Pons (tissue), 1 donor: ENCODE measurements at regions not wholly inside any gene's neighbourhood (a gene's known extent, or its start where the extent isn't known, plus 50 kb on each side); places are given as distances from the start of the nearest gene placed in this dataset.
A peak's percentile ranks its signal among the peaks of the same experiment; 100 is the strongest.
"Not testable (repeated sequence)": the region's sequence is repeated elsewhere in the genome, so short reads cannot be mapped to it uniquely, and the experiment has no call there.

Source experiments
- DNase-seq: peaks from one replicate; pipeline ENCODE4 v3.0.0-alpha.2; 2016; ENCODE audit warnings: low spot score

- DNase-seq, result not testable (repeated sequence)
Observed at GRCh38 chr13:54267253-54267668, 1238.6 kb downstream of the OLFM4 start.

- DNase-seq, result not testable (repeated sequence)
Observed at GRCh38 chr13:54268013-54268695, 1239.5 kb downstream of the OLFM4 start.

- DNase-seq, result no peak
Observed at GRCh38 chr13:54287062-54287764, 1258.6 kb downstream of the OLFM4 start.

GRCh38 chr13:54301085-54301484, 1272.5 kb downstream of the OLFM4 start:
- DNase-seq, result no peak

GRCh38 chr13:54305377-54305776, 1276.8 kb downstream of the OLFM4 start:
- no peak for DNase-seq

- DNase-seq, result no peak
Observed at GRCh38 chr13:54312885-54313284, 1284.3 kb downstream of the OLFM4 start.

- DNase-seq, result no peak
Observed at GRCh38 chr13:54317722-54318121, 1289.1 kb downstream of the OLFM4 start.

- DNase-seq, result no peak
Observed at GRCh38 chr13:54337540-54337939, 1308.9 kb downstream of the OLFM4 start.

DNA sequence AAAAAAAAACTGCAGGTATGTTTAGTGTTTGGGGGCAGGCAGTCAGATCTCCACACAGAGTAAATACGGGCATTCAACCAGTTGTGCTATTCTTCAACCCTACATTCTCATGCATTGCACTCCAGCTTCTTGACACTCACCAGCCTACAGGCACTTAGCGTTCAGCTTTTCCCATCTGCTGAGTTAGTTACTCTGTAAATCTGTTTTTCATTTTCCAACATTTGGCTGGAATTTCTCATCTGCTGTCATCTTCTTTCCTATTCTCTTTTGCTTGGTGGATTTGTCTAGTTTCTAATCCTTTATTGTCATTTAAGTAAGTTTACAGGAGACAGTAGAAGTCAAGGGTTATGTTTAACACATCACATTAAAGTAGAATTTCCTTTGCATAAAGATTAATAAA, 1318.9 kb downstream of the OLFM4 start:
- no peak for DNase-seq

GRCh38 chr13:54356209-54356608, 1327.6 kb downstream of the OLFM4 start:
- no peak for DNase-seq

GRCh38 chr13:54356849-54357248, 1328.2 kb downstream of the OLFM4 start:
- DNase-seq, result no peak

DNA sequence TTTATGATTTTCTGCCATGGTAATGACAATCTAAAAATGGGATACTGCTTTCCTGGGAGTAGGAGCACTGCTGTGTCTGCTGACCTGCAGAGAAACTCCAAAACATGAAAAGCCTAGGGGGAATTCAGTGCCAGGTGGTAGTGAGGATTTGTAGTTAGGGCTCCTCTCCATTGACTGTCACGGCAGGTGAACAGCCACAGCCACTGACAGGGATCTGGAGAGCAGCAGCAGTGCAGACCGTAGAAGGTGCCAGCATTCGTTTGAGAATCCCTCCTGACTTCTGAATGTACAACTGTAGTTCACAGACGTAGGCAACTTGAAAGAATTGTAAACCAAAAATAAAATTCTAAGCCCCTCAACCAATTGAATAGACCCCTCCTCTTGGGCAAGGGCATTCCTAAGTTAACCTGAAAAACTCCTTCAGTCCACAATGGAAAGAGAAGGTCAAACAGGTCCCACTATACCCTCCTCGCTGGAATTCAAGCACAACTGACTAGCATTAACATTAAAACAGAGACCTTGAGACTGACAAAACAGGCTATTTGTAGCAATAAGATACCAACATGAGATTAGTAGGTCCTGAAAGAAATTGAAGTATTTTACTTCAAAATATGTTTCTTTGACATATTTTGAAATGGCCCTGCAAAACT, 1328.8 kb downstream of the OLFM4 start:
- DNase-seq, result no peak

- DNase-seq, result no peak
Observed at GRCh38 chr13:54361460-54361859, 1332.8 kb downstream of the OLFM4 start.

DNA sequence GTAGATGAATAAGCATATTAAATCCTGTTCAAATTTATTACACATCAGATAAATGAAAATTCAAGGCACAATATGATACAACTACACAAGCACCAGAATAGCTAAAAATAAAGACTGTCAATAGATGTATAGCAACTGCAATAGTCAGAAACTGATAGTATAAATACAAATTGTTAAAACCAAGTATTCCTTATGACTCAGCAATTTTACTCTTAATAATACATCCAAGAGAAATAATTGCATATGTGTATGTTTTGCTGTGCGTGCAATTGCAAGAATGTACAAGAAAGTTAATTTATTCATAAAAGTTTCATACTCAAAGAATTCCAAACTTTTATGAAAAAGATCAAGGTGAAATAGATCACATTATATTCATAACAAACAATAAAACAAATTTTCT, 1338.1 kb downstream of the OLFM4 start:
- DNase-seq, result no peak

- DNase-seq, result no peak
Observed at GRCh38 chr13:54367639-54368271, 1339.1 kb downstream of the OLFM4 start.

DNA sequence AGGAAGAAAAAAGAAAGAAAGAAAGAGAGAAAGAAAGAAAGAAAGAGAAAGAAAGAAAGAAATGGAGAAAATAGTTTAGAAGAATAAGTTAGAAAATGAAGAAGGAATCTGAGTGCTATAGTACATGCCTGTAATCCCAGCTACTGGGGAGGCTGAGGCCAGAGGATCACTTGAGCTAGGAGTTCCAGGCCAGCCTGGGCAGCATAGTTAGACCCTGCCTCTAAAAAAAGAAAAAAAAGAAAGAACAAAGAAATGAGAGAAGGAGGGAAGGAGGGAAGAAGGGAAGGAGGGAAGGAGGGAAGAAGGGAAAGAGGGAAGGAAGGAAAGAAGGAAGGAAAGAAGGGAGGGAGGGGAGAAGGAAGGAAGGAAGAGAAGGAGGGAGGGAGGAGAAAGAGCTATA, 1339.8 kb downstream of the OLFM4 start:
- no peak for DNase-seq

DNA sequence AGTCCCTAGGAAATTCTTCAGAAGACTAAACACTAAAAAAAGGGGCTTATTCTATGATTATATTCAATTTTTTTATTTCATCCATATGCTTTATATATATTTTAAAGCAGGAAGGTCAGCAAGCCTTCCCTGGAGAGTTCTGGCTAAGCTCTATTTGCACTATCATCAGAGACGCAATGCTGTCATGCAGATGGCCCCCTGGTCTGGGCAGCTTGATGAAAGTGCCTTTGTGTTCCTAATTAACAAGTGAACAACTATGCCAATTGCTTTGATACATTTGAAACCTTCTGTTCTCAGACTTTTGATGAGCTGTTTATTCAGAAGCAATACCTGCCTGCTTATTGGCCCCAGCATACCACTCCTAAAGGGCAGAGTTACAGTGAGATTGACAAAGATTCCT, 1344.6 kb downstream of the OLFM4 start:
- peak; percentile 11 for DNase-seq

DNA sequence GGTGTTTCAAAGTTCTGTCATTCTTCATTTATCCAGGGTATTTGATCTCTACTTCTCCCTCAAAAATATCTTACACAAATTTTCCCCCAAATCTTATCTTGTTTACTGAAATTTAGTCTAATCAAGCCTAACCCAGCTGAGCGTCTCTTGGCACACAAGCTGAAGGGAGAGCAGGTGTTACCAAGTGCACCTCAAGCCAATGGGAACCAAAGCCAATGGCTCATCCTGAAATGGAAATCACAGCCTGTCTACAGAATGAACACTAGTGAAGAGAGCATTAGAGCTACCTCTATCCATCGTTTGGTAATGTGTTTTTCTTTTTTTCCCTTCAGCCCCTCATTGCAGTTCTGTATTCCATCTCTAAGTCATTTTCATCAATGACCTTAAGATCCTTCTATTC, 1350.8 kb downstream of the OLFM4 start:
- no peak for DNase-seq

- DNase-seq, result no peak
Observed at GRCh38 chr13:54383604-54384003, 1355.0 kb downstream of the OLFM4 start.

- DNase-seq, result no peak
Observed at GRCh38 chr13:54387625-54388024, 1359.0 kb downstream of the OLFM4 start.

GRCh38 chr13:54390841-54391240, 1362.2 kb downstream of the OLFM4 start:
- DNase-seq, result no peak

GRCh38 chr13:54394085-54394700, 1365.6 kb downstream of the OLFM4 start:
- DNase-seq, result no peak
